ENCODE measurements at regions not wholly inside any gene's neighbourhood (a gene's known extent, or its start where the extent isn't known, plus 50 kb on each side); places are given as distances from the start of the nearest gene placed in this dataset.
"Not testable (repeated sequence)": the region's sequence is repeated elsewhere in the genome, so short reads cannot be mapped to it uniquely, and the experiment has no call there.

- in situ Hi-C loops (cut with MboI; ENCODE audit: low pct_unique_long_range_greater_than_20kb, low sequenced_read_pairs), result no loop called here
- no peak for DNase-seq
Observed at GRCh38 chr5:25295067-25295466, 650.3 kb upstream of the CDH10 start.

GRCh38 chr5:25289766-25290165, 645.0 kb upstream of the CDH10 start:
- in situ Hi-C loops (cut with MboI; ENCODE audit: low pct_unique_long_range_greater_than_20kb, low sequenced_read_pairs); DNase-seq: not testable (repeated sequence)

- in situ Hi-C loops (cut with MboI; ENCODE audit: low pct_unique_long_range_greater_than_20kb, low sequenced_read_pairs), result no loop called here
- no peak for DNase-seq
Observed at GRCh38 chr5:25286319-25286718, 641.5 kb upstream of the CDH10 start.

GRCh38 chr5:25285136-25285535, 640.4 kb upstream of the CDH10 start:
- in situ Hi-C loops (cut with MboI; ENCODE audit: low pct_unique_long_range_greater_than_20kb, low sequenced_read_pairs), result no loop called here
- no peak for DNase-seq

GRCh38 chr5:25263507-25263906, 618.7 kb upstream of the CDH10 start:
- in situ Hi-C loops (cut with MboI; ENCODE audit: low pct_unique_long_range_greater_than_20kb, low sequenced_read_pairs); DNase-seq: not testable (repeated sequence)

- in situ Hi-C loops (cut with MboI; ENCODE audit: low pct_unique_long_range_greater_than_20kb, low sequenced_read_pairs), result no loop called here
- DNase-seq, result no peak
Observed at GRCh38 chr5:25262221-25262620, 617.4 kb upstream of the CDH10 start.

GRCh38 chr5:25255128-25255527, 610.4 kb upstream of the CDH10 start:
- no peak for DNase-seq
- in situ Hi-C loops (cut with MboI; ENCODE audit: low pct_unique_long_range_greater_than_20kb, low sequenced_read_pairs), result no loop called here

GRCh38 chr5:25241981-25242380, 597.2 kb upstream of the CDH10 start:
- in situ Hi-C loops (cut with MboI; ENCODE audit: low pct_unique_long_range_greater_than_20kb, low sequenced_read_pairs), result no loop called here
- no peak for DNase-seq

GRCh38 chr5:25238720-25239119, 593.9 kb upstream of the CDH10 start:
- in situ Hi-C loops (cut with MboI; ENCODE audit: low pct_unique_long_range_greater_than_20kb, low sequenced_read_pairs); DNase-seq: not testable (repeated sequence)

GRCh38 chr5:25224316-25224982, 579.7 kb upstream of the CDH10 start:
- no peak for DNase-seq
- in situ Hi-C loops (cut with MboI; ENCODE audit: low pct_unique_long_range_greater_than_20kb, low sequenced_read_pairs), result no loop called here

- DNase-seq; in situ Hi-C loops (cut with MboI; ENCODE audit: low pct_unique_long_range_greater_than_20kb, low sequenced_read_pairs): not testable (repeated sequence)
Observed at GRCh38 chr5:25199902-25200301, 555.1 kb upstream of the CDH10 start.

GRCh38 chr5:25190521-25191000, 545.8 kb upstream of the CDH10 start:
- in situ Hi-C loops (cut with MboI; ENCODE audit: low pct_unique_long_range_greater_than_20kb, low sequenced_read_pairs), result no loop called here
- DNase-seq, result no peak

- DNase-seq, result no peak
- in situ Hi-C loops (cut with MboI; ENCODE audit: low pct_unique_long_range_greater_than_20kb, low sequenced_read_pairs), result no loop called here
Observed at GRCh38 chr5:25181249-25181648, 536.5 kb upstream of the CDH10 start.

GRCh38 chr5:25162616-25163015, 517.8 kb upstream of the CDH10 start:
- peak; percentile 81 for DNase-seq
- in situ Hi-C loops (cut with MboI; ENCODE audit: low pct_unique_long_range_greater_than_20kb, low sequenced_read_pairs), result not testable (repeated sequence)

GRCh38 chr5:25160891-25161290, 516.1 kb upstream of the CDH10 start:
- DNase-seq, result peak; percentile 51
- in situ Hi-C loops (cut with MboI; ENCODE audit: low pct_unique_long_range_greater_than_20kb, low sequenced_read_pairs), result no loop called here

- DNase-seq, result peak; percentile 35
- in situ Hi-C loops (cut with MboI; ENCODE audit: low pct_unique_long_range_greater_than_20kb, low sequenced_read_pairs), result no loop called here
Observed at GRCh38 chr5:25150819-25151218, 506.0 kb upstream of the CDH10 start.

- DNase-seq, result no peak
- in situ Hi-C loops (cut with MboI; ENCODE audit: low pct_unique_long_range_greater_than_20kb, low sequenced_read_pairs), result no loop called here
Observed at GRCh38 chr5:25128606-25129005, 483.8 kb upstream of the CDH10 start.

- DNase-seq, result peak; percentile 17
- in situ Hi-C loops (cut with MboI; ENCODE audit: low pct_unique_long_range_greater_than_20kb, low sequenced_read_pairs), result no loop called here
Observed at GRCh38 chr5:25119650-25120049, 474.9 kb upstream of the CDH10 start.

GRCh38 chr5:25107853-25108252, 463.1 kb upstream of the CDH10 start:
- DNase-seq, result no peak
- in situ Hi-C loops (cut with MboI; ENCODE audit: low pct_unique_long_range_greater_than_20kb, low sequenced_read_pairs), result no loop called here

- in situ Hi-C loops (cut with MboI; ENCODE audit: low pct_unique_long_range_greater_than_20kb, low sequenced_read_pairs), result no loop called here
- DNase-seq, result no peak
Observed at GRCh38 chr5:25099538-25099937, 454.8 kb upstream of the CDH10 start.

- in situ Hi-C loops (cut with MboI; ENCODE audit: low pct_unique_long_range_greater_than_20kb, low sequenced_read_pairs), result no loop called here
- no peak for DNase-seq
Observed at GRCh38 chr5:25095261-25095660, 450.5 kb upstream of the CDH10 start.

All from KBM-7 (cell line).